NCI-H524 treated with DMSO at 0.1 percent for 48 hours (cell line): ENCODE measurements at regions not wholly inside any gene's neighbourhood (a gene's known extent, or its start where the extent isn't known, plus 50 kb on each side); places are given as distances from the start of the nearest gene placed in this dataset.
"Not testable (repeated sequence)": the region's sequence is repeated elsewhere in the genome, so short reads cannot be mapped to it uniquely, and the experiment has no call there.

Experiments used
- DNase-seq: peaks from one replicate; lab custom pipeline; 2025; lab: John Stamatoyannopoulos, UW

- DNase-seq: no peak
Measured at GRCh38 chr15:100767001-100767825, 112.4 kb upstream of the ALDH1A3 start.

- no peak for DNase-seq
Measured at GRCh38 chr15:100768501-100768931, 111.1 kb upstream of the ALDH1A3 start.

- DNase-seq: no peak
Measured at GRCh38 chr15:100769043-100769974, 110.3 kb upstream of the ALDH1A3 start.

- no peak for DNase-seq
Measured at GRCh38 chr15:100769975-100770340, 109.7 kb upstream of the ALDH1A3 start.

- DNase-seq: no peak
Measured at GRCh38 chr15:100770661-100771584, 108.7 kb upstream of the ALDH1A3 start.

- no peak for DNase-seq
Measured at GRCh38 chr15:100771746-100772145, 107.9 kb upstream of the ALDH1A3 start.

GRCh38 chr15:100772478-100772877, 107.2 kb upstream of the ALDH1A3 start:
- no peak for DNase-seq

- DNase-seq: peak; percentile 92
Measured at GRCh38 chr15:100772892-100773520, 106.6 kb upstream of the ALDH1A3 start.

- not testable (repeated sequence) for DNase-seq
Measured at GRCh38 chr15:100774044-100774443, 105.6 kb upstream of the ALDH1A3 start.

- DNase-seq: no peak
Measured at GRCh38 chr15:100775581-100776185, 103.9 kb upstream of the ALDH1A3 start.

GRCh38 chr15:100777821-100778220, 101.8 kb upstream of the ALDH1A3 start:
- DNase-seq: no peak

- no peak for DNase-seq
Measured at GRCh38 chr15:100778831-100779288, 100.8 kb upstream of the ALDH1A3 start.

- no peak for DNase-seq
Measured at GRCh38 chr15:100779331-100780207, 100.1 kb upstream of the ALDH1A3 start.

- DNase-seq: no peak
Measured at GRCh38 chr15:100780208-100780800, 99.3 kb upstream of the ALDH1A3 start.

GRCh38 chr15:100781061-100781960, 98.3 kb upstream of the ALDH1A3 start:
- no peak for DNase-seq

- DNase-seq: no peak
Measured at GRCh38 chr15:100781961-100782530, 97.6 kb upstream of the ALDH1A3 start.

- DNase-seq: no peak
Measured at GRCh38 chr15:100783291-100783690, 96.3 kb upstream of the ALDH1A3 start.
